ENCODE measurements at regions not wholly inside any gene's neighbourhood (a gene's known extent, or its start where the extent isn't known, plus 50 kb on each side); places are given as distances from the start of the nearest gene placed in this dataset.

DNA sequence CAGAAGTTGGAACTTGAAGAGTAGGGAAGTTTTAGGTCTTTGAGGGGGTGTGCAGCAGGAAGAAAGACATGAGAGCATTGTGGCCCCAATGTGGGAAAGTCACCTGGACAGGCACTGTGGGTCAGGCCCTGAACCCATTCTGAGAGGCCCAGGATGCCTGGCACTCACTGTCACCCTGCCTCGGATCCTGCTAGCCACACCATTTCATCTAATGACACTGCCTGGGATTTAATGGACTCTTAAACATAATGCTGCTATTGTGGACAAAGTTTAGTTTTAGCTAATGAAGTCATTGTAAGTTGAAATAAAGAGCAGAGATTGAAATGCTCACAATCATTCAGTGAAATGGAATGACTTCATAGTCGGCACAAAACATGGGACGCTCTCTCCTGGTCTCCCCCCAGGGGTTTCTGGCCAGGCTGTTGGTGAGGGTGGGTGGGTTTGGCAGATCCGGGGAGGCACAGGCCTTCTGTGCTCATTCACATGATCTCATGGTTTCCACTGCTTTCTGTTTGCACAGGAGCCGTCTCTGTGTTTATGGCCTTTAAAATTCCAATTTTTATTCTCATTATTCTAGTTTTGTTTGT is 141.8 kb upstream of the KLHL29 start:
- Histone ChIP-seq H3K27ac (ENCODE audit: extremely low read depth, low read depth, low read length) (no peak overlapping the region), H3K9me3 (ENCODE audit: control insufficient read depth, insufficient read depth, low read depth, low read length) (no peaks in the 10 kb centered on the region), H3K4me1 (ENCODE audit: control insufficient read depth, insufficient read depth, low read length) (0 out of 2 replicates have a peak, but pooled peaks cover 6% of the 10 kb centered on the region), H3K36me3 (ENCODE audit: control insufficient read depth in 2 of 2, insufficient read depth in 1 of 2, low read length in 2 of 2) (no peaks in the 10 kb centered on the region), H3K4me3 (ENCODE audit: low read depth, low read length) (no peak overlapping the region)
- TF ChIP-seq ZFP3 (tag by site-specific recombination; IDR thresholded peaks at IDR 0.05; ENCODE audit: low read depth) (no peak), ZNF529 (tag by site-specific recombination; IDR thresholded peaks at IDR 0.05; ENCODE audit: insufficient replicate concordance) (no peak), RBAK (tag by site-specific recombination; IDR thresholded peaks at IDR 0.05) (no peak), ZNF148 (tag by site-specific recombination; IDR thresholded peaks at IDR 0.05; ENCODE audit: borderline replicate concordance) (no peak), GLI4 (tag by site-specific recombination; IDR thresholded peaks at IDR 0.05) (no peak)
- POLR2A ChIA-PET, result no interaction called here
- CTCF ChIA-PET, result no interaction called here

GRCh38 chr2:23244617-23245016 is 140.4 kb upstream of the KLHL29 start:
- POLR2A ChIA-PET, result no interaction called here
- H3K27ac ChIP-seq (ENCODE audit: extremely low read depth, low read depth, low read length), result no peak overlapping the region
- H3K4me1 ChIP-seq (ENCODE audit: control insufficient read depth, insufficient read depth, low read length), result 0 out of 2 replicates have a peak, but pooled peaks cover 6% of the 10 kb centered on the region
- H3K36me3 ChIP-seq (ENCODE audit: control insufficient read depth in 2 of 2, insufficient read depth in 1 of 2, low read length in 2 of 2), result no peaks in the 10 kb centered on the region
- TF ChIP-seq ZBTB21 (tag by site-specific recombination; IDR thresholded peaks at IDR 0.05) (no peak), ZNF280C (tag by site-specific recombination; IDR thresholded peaks at IDR 0.05) (no peak), ZFP69B (tag by site-specific recombination; IDR thresholded peaks at IDR 0.05) (no peak), RBAK (tag by site-specific recombination; IDR thresholded peaks at IDR 0.05) (no peak), CTCF (tag by site-specific recombination; IDR thresholded peaks at IDR 0.05) (no peak)
- no peaks in the 10 kb centered on the region for H3K9me3 ChIP-seq (ENCODE audit: control insufficient read depth, insufficient read depth, low read depth, low read length)
- no peak overlapping the region for H3K4me3 ChIP-seq (ENCODE audit: low read depth, low read length)
- CTCF ChIA-PET, result no interaction called here

- Histone ChIP-seq H3K27ac (ENCODE audit: extremely low read depth, low read depth, low read length) (no peak overlapping the region), H3K4me3 (ENCODE audit: low read depth, low read length) (no peak overlapping the region), H3K4me1 (ENCODE audit: control insufficient read depth, insufficient read depth, low read length) (0 out of 2 replicates have a peak, but pooled peaks cover 6% of the 10 kb centered on the region), H3K9me3 (ENCODE audit: control insufficient read depth, insufficient read depth, low read depth, low read length) (no peaks in the 10 kb centered on the region), H3K36me3 (ENCODE audit: control insufficient read depth in 2 of 2, insufficient read depth in 1 of 2, low read length in 2 of 2) (no peaks in the 10 kb centered on the region)
- CTCF ChIA-PET, result no interaction called here
- POLR2A ChIA-PET, result interaction anchor here (0.7 kb wide), 1 partner anchor 235 kb away, joined by 3 read pairs; no protein-coding TSS in a partner anchor
- TF ChIP-seq, protein P1, sequence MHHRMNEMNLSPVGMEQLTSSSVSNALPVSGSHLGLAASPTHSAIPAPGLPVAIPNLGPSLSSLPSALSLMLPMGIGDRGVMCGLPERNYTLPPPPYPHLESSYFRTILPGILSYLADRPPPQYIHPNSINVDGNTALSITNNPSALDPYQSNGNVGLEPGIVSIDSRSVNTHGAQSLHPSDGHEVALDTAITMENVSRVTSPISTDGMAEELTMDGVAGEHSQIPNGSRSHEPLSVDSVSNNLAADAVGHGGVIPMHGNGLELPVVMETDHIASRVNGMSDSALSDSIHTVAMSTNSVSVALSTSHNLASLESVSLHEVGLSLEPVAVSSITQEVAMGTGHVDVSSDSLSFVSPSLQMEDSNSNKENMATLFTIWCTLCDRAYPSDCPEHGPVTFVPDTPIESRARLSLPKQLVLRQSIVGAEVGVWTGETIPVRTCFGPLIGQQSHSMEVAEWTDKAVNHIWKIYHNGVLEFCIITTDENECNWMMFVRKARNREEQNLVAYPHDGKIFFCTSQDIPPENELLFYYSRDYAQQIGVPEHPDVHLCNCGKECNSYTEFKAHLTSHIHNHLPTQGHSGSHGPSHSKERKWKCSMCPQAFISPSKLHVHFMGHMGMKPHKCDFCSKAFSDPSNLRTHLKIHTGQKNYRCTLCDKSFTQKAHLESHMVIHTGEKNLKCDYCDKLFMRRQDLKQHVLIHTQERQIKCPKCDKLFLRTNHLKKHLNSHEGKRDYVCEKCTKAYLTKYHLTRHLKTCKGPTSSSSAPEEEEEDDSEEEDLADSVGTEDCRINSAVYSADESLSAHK (tag by site-specific recombination; IDR thresholded peaks at IDR 0.05), result no peak
- no peak for TF ChIP-seq ZNF677 (tag by site-specific recombination; IDR thresholded peaks at IDR 0.05)
- no peak for TF ChIP-seq OSR2 (tag by site-specific recombination; IDR thresholded peaks at IDR 0.05)
- no peak for TF ChIP-seq FEZF1 (tag by site-specific recombination; IDR thresholded peaks at IDR 0.05)
- no peak for TF ChIP-seq SP3 (tag by site-specific recombination; IDR thresholded peaks at IDR 0.05)
- TF ChIP-seq ZBTB6 (tag by site-specific recombination; IDR thresholded peaks at IDR 0.05), result no peak
- TF ChIP-seq ZBTB20 (tag by site-specific recombination; IDR thresholded peaks at IDR 0.05), result no peak
- TF ChIP-seq ZNF391 (tag by site-specific recombination; IDR thresholded peaks at IDR 0.05; ENCODE audit: borderline replicate concordance, low read depth), result no peak
- TF ChIP-seq ZNF174 (tag by site-specific recombination; IDR thresholded peaks at IDR 0.05), result no peak
Observed at GRCh38 chr2:23246992-23247683, 137.8 kb upstream of the KLHL29 start.

All from HEK293 (cell line).